H1 (cell line): ENCODE measurements at regions not wholly inside any gene's neighbourhood (a gene's known extent, or its start where the extent isn't known, plus 50 kb on each side); places are given as distances from the start of the nearest gene placed in this dataset.

ENCODE experiments used
- CTCF ChIA-PET: fragments of 300-600 bp; sonication (Branson Sonifier 250); formaldehyde crosslinking; loops from one replicate; lab custom pipeline; 2021; ENCODE audit not compliant: partially characterized antibody; lab: Charles Lee
- POLR2A ChIA-PET: fragments of 300-600 bp; sonication (Branson Sonifier 250); formaldehyde crosslinking; loops from one replicate; lab custom pipeline; 2021; ENCODE audit warnings: inconsistent platforms; ENCODE audit not compliant: partially characterized antibody; lab: Charles Lee
- DNase-seq, 2 experiments: peaks; one replicate each; pipeline versions ENCODE4 v3.0.0 to v3.0.0-alpha.2; 2010 to 2022; ENCODE audit warnings: low spot score in 2 of 2, low read depth in 1 of 2, mixed read lengths in 1 of 2
- FAIRE-seq: peaks from 2 replicates; lab custom pipeline; 2011; peaks lifted over from hg19 to GRCh38; lab: Jason Lieb, UNC
- H2AFZ ChIP-seq: 2 replicates; pipeline ENCODE4 v1.8.1; 2012; ENCODE audit warnings: low read length, inconsistent platforms
- H2AK5ac ChIP-seq: 2 replicates; pipeline ENCODE4 v1.6.1; 2013; ENCODE audit warnings: low read depth, low read length
- H2BK120ac ChIP-seq: replicated peaks from 2 replicates; pipeline ENCODE3; 2013; ENCODE audit warnings: low read depth, low read length, inconsistent platforms
- H2BK12ac ChIP-seq: 2 replicates; pipeline ENCODE4 v1.6.1; 2013; ENCODE audit warnings: low read depth, low read length
- H2BK15ac ChIP-seq: 2 replicates; pipeline ENCODE4 v1.6.1; 2013; ENCODE audit warnings: low read length
- H2BK20ac ChIP-seq: 2 replicates; pipeline ENCODE4 v1.6.1; 2013; ENCODE audit warnings: low read length
- H2BK5ac ChIP-seq: 2 replicates; pipeline ENCODE4 v1.6.1; 2013; ENCODE audit warnings: low read depth, low read length
- H3K14ac ChIP-seq: 2 replicates; pipeline ENCODE4 v1.6.1; 2013; ENCODE audit warnings: inconsistent platforms; ENCODE audit not compliant: insufficient read length
- H3K18ac ChIP-seq: 2 replicates; pipeline ENCODE4 v1.6.1; 2013; ENCODE audit warnings: low read length; ENCODE audit errors: extremely low read depth
- H3K23ac ChIP-seq: 2 replicates; pipeline ENCODE4 v1.6.1; 2013; ENCODE audit warnings: inconsistent platforms; ENCODE audit not compliant: insufficient read length
- H3K23me2 ChIP-seq: 2 replicates; pipeline ENCODE4 v1.6.1; 2013; ENCODE audit warnings: low read depth, low read length
- H3K27ac ChIP-seq: 2 replicates; pipeline ENCODE4 v1.6.1; 2011; ENCODE audit warnings: low read depth, low read length, inconsistent platforms
- H3K27me3 ChIP-seq, 4 experiments: replicated peaks in 1 of 4; 1 replicate in 1 of 4; 2 replicates in 3 of 4; pipeline versions ENCODE4 v1.6.1 to v1.8.1; 2011 to 2013; ENCODE audit warnings: low read length in 3 of 4, mild to moderate bottlenecking in 3 of 4, inconsistent platforms in 2 of 4, mixed read lengths in 2 of 4, moderate library complexity in 1 of 4; ENCODE audit not compliant: control insufficient read depth in 3 of 4, insufficient read depth in 3 of 4; ENCODE audit errors: extremely low read depth in 1 of 4
- H3K36me3 ChIP-seq, 4 experiments: 2 replicates each; pipeline versions ENCODE4 v1.6.1 to v1.8.1; 2011 to 2013; ENCODE audit warnings: mild to moderate bottlenecking in 4 of 4, low read length in 3 of 4, moderate library complexity in 2 of 4, control low read depth in 1 of 4, inconsistent platforms in 1 of 4; ENCODE audit not compliant: insufficient read depth in 4 of 4, control insufficient read depth in 2 of 4
- H3K4ac ChIP-seq: replicated peaks from 2 replicates; pipeline ENCODE3; 2013; ENCODE audit warnings: low read length, low read depth, mixed read lengths, inconsistent platforms; ENCODE audit not compliant: insufficient read length
- H3K4me1 ChIP-seq, 4 experiments: replicated peaks in 1 of 4; 1 replicate in 1 of 4; 2 replicates in 3 of 4; pipeline versions ENCODE4 v1.6.1 to v1.8.1; 2011 to 2013; ENCODE audit warnings: low read length in 3 of 4, inconsistent platforms in 2 of 4, mixed read lengths in 1 of 4; ENCODE audit not compliant: insufficient read depth in 4 of 4, control insufficient read depth in 3 of 4
- H3K4me2 ChIP-seq, 2 experiments: 2 replicates each; pipeline versions ENCODE4 v1.6.1 to v1.8.1; 2011 to 2013; ENCODE audit warnings: low read depth in 2 of 2, low read length in 2 of 2, control low read depth in 1 of 2, inconsistent platforms in 1 of 2, mild to moderate bottlenecking in 1 of 2; ENCODE audit not compliant: insufficient read depth in 1 of 2
- H3K4me3 ChIP-seq, 4 experiments: fragments of 200-600, 300-600 bp in 1 of 4; sonication (generic), shearing (Covaris generic), sonication (Bioruptor Twin) in 1 of 4; 2 replicates each; pipeline versions ENCODE4 v1.5.1 to v1.8.1; 2011 to 2016; ENCODE audit warnings: low read length in 4 of 4, low read depth in 3 of 4, control low read depth in 2 of 4, inconsistent platforms in 2 of 4, mild to moderate bottlenecking in 2 of 4, mixed read lengths in 1 of 4, moderate library complexity in 1 of 4; ENCODE audit not compliant: insufficient read depth in 2 of 4; ENCODE audit errors: extremely low read depth in 1 of 4
- H3K56ac ChIP-seq: replicated peaks from 2 replicates; pipeline ENCODE3; 2013; ENCODE audit warnings: low read depth, mild to moderate bottlenecking, mixed read lengths, low read length, inconsistent platforms; ENCODE audit not compliant: insufficient read length
- H3K79me1 ChIP-seq: 2 replicates; pipeline ENCODE4 v1.6.1; 2013; ENCODE audit warnings: low read depth, low read length, control low read depth
- H3K79me2 ChIP-seq, 2 experiments: 2 replicates each; pipeline versions ENCODE4 v1.6.1 to v1.8.1; 2012 to 2013; ENCODE audit warnings: low read length in 2 of 2, mild to moderate bottlenecking in 2 of 2, inconsistent platforms in 1 of 2; ENCODE audit not compliant: insufficient read depth in 2 of 2, control insufficient read depth in 1 of 2
- H3K9ac ChIP-seq, 4 experiments: replicated peaks in 1 of 4; 1 replicate in 1 of 4; 2 replicates in 3 of 4; pipeline versions ENCODE4 v1.6.1 to v1.8.1; 2011 to 2013; ENCODE audit warnings: low read depth in 3 of 4, low read length in 3 of 4, control low read depth in 2 of 4, mild to moderate bottlenecking in 2 of 4, moderate library complexity in 2 of 4, inconsistent platforms in 1 of 4; ENCODE audit errors: extremely low read depth in 1 of 4
- H3K9me3 ChIP-seq, 2 experiments: 2 replicates each; pipeline versions ENCODE4 v1.6.1 to v1.8.1; 2012 to 2013; ENCODE audit warnings: mild to moderate bottlenecking in 2 of 2, moderate library complexity in 2 of 2, control low read depth in 1 of 2, inconsistent platforms in 1 of 2, low read depth in 1 of 2, low read length in 1 of 2, mixed read lengths in 1 of 2; ENCODE audit not compliant: insufficient read depth in 2 of 2
- H4K20me1 ChIP-seq, 2 experiments: replicated peaks in 1 of 2; 2 replicates each; pipeline versions ENCODE3 to v1.8.1; 2011 to 2013; ENCODE audit warnings: inconsistent platforms in 2 of 2, low read length in 2 of 2, mild to moderate bottlenecking in 1 of 2; ENCODE audit not compliant: insufficient read depth in 2 of 2, control insufficient read depth in 1 of 2
- H4K5ac ChIP-seq: 2 replicates; pipeline ENCODE4 v1.6.1; 2013; ENCODE audit warnings: low read length, low read depth, mixed read lengths, inconsistent platforms; ENCODE audit not compliant: insufficient read length
- H4K8ac ChIP-seq: 2 replicates; pipeline ENCODE4 v1.8.0; 2013; ENCODE audit warnings: mild to moderate bottlenecking, moderate library complexity, low read length, inconsistent platforms; ENCODE audit not compliant: insufficient read depth; ENCODE audit errors: extremely low read depth
- H4K91ac ChIP-seq: replicated peaks from 2 replicates; pipeline ENCODE3; 2013; ENCODE audit warnings: low read length, mixed read lengths, inconsistent platforms; ENCODE audit not compliant: insufficient read length
- JUN ChIP-seq: IDR thresholded peaks from 2 replicates; pipeline ENCODE4 v1.6.1; 2011; ENCODE audit warnings: low read depth, mild to moderate bottlenecking, improper control_type of control experiment, low read length
- KDM1A ChIP-seq: fragments of 200-600, 300-600 bp; sonication (generic); IDR thresholded peaks from 2 replicates; pipeline ENCODE4 v1.7.1; 2016; ENCODE audit warnings: mild to moderate bottlenecking, low read length, borderline replicate concordance
- KDM4A ChIP-seq: IDR thresholded peaks from one replicate; pipeline ENCODE4 v1.7.1; 2012; ENCODE audit warnings: low read depth, mild to moderate bottlenecking, moderate library complexity, low read length, inconsistent platforms; ENCODE audit not compliant: severe bottlenecking
- KDM5A ChIP-seq: fragments of 200-600 bp; IDR thresholded peaks from 2 replicates; pipeline ENCODE4 v1.7.1; 2012; ENCODE audit warnings: mild to moderate bottlenecking, low read length, inconsistent platforms, mixed read lengths
- NANOG ChIP-seq: IDR thresholded peaks from 2 replicates; pipeline ENCODE4 v1.6.1; 2011; ENCODE audit warnings: low read length, low read depth, mild to moderate bottlenecking, inconsistent platforms; ENCODE audit not compliant: insufficient read depth, poor library complexity, severe bottlenecking
- POU5F1 ChIP-seq: IDR thresholded peaks from 2 replicates; pipeline ENCODE4 v1.6.1; 2011; ENCODE audit warnings: low read depth, mild to moderate bottlenecking, low read length, moderate library complexity
- RAD21 ChIP-seq, 2 experiments: IDR thresholded peaks in 1 of 2; conservative IDR thresholded peaks in 1 of 2; 2 replicates each; pipeline ENCODE4 v1.6.1; 2011; ENCODE audit warnings: low read depth in 2 of 2, low read length in 2 of 2, improper control_type of control experiment in 1 of 2, inconsistent platforms in 1 of 2, mild to moderate bottlenecking in 1 of 2, moderate library complexity in 1 of 2
- SAP30 ChIP-seq: fragments of 300-600 bp; sonication (generic); IDR thresholded peaks from 2 replicates; pipeline ENCODE4 v1.7.1; 2012; ENCODE audit warnings: low read length, moderate library complexity, mild to moderate bottlenecking, inconsistent platforms; ENCODE audit not compliant: insufficient read depth, insufficient replicate concordance
- SP1 ChIP-seq: IDR thresholded peaks from 2 replicates; pipeline ENCODE4 v1.6.1; 2011; ENCODE audit warnings: low read depth, low read length
- ZNF274 ChIP-seq: IDR thresholded peaks from 2 replicates; pipeline ENCODE4 v1.7.0; 2012; ENCODE audit warnings: low read length, borderline replicate concordance; ENCODE audit errors: extremely low read depth
- WGBS, 2 experiments: shearing (Covaris generic) in 1 of 2; methylation state at CpG; one replicate each; pipeline versions ENCODE4 v1.1.6 to v1.1.7; 2013 to 2015; ENCODE audit warnings: low lambda C conversion rate in 2 of 2, mixed read lengths in 2 of 2, inconsistent platforms in 1 of 2, low coverage in 1 of 2, missing lambda C conversion rate in 1 of 2; ENCODE audit not compliant: insufficient replicate concordance in 2 of 2, insufficient coverage in 1 of 2, insufficient read length in 1 of 2; ENCODE audit errors: extremely low coverage in 1 of 2, missing lambda C conversion rate in 1 of 2; 5-methylcytosine and 5-hydroxymethylcytosine counted together

DNA sequence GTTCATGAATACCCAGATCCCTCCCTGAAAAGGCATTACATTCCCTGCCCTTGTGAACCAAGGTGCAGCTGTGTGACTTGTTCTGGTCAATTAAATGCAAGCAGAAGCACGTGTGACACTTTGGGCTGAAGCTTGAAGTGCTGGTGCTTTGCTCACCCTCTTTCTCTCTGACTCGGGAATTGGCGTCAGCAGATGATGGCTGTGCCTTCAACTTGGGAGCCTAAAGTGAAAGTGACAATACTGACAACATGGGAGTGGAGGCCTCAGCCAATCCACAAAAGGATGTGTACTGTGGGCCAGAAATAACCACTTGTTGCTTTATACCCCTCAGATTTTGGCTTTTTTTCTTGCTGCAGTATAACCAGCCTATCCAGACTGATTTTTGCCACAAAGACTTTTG lies 148.3 kb upstream of the THY1 start:
- FAIRE-seq = no peak

More for the DNA sequence above, 148.3 kb upstream of the THY1 start:
- Histone ChIP-seq H3K23me2 (0 out of 2 replicates have a peak, but pooled peaks cover 1% of the 10 kb centered on the region), H3K9me3 (no peaks in the 10 kb centered on the region), H3K27ac (no peak overlapping the region), H3K14ac (no peak overlapping the region), H3K79me2 (no peaks in the 10 kb centered on the region), H2AK5ac (no peak overlapping the region), H3K56ac (no peak overlapping the region), H2BK15ac (0 out of 2 replicates have a peak overlapping the region, but pooled peaks have one; percentile 83), H3K4ac (no peak overlapping the region), H3K79me1 (no peaks in the 10 kb centered on the region), H4K20me1 (no peaks in the 10 kb centered on the region), H4K8ac (no peak overlapping the region), H2AFZ (no peak overlapping the region), H3K23ac (no peak overlapping the region), H4K91ac (no peak overlapping the region), H3K36me3 (no peaks in the 10 kb centered on the region), H2BK120ac (no peak overlapping the region), H3K9ac (no peak overlapping the region), H3K4me3 (no peak overlapping the region), H4K5ac (no peak overlapping the region), H3K27me3 (no peaks in the 10 kb centered on the region; a peak in 1 of 7 replicates), H2BK12ac (peak overlapping the region; percentile 90; the same call in 1 of the 2 replicates), H2BK5ac (no peak overlapping the region), H2BK20ac (no peak overlapping the region), H3K4me1 (peaks cover 0 to 8% (median 0%) of the 10 kb centered on the region in 4 experiments; a peak in 4 of 7 replicates), H3K4me2 (no peak overlapping the region), H3K18ac (no peak overlapping the region)
- ChIA-PET CTCF (interaction anchor here (0.6 to 5.3 kb wide), 3 partner anchors 12 to 76 kb away, joined by 3 to 50 read pairs (median 16); no protein-coding TSS in a partner anchor), POLR2A (interaction anchor here (5.6 kb wide), 1 partner anchor 13 kb away, joined by 23 read pairs; no protein-coding TSS in a partner anchor)
- DNase-seq = no peak
- 74% methylated on average over 3 of the region's 3 CpGs; no CpG with 5 or more reads in 1 of the 2 experiments for WGBS, 2 experiments
- TF ChIP-seq KDM4A = no peak
- no peak for TF ChIP-seq SAP30
- no peak for TF ChIP-seq KDM1A
- TF ChIP-seq KDM5A = no peak
- TF ChIP-seq JUN = no peak
- no peak for TF ChIP-seq NANOG
- TF ChIP-seq SP1 = no peak
- no peak for TF ChIP-seq RAD21 (IDR thresholded peaks at IDR 0.05 in 1 of 2, conservative IDR thresholded peaks at IDR 0.05 in 1 of 2; ENCODE audit: low read depth in 2 of 2, low read length in 2 of 2)
- TF ChIP-seq ZNF274 = no peak
- TF ChIP-seq POU5F1 = no peak
